ACHN (cell line): ENCODE measurements at regions not wholly inside any gene's neighbourhood (a gene's known extent, or its start where the extent isn't known, plus 50 kb on each side); places are given as distances from the start of the nearest gene placed in this dataset.

Experiments used
- DNase-seq: peaks from one replicate; pipeline ENCODE4 v3.0.0-alpha.2; 2015
- in situ Hi-C: cut with HindIII; loops from 2 replicates; pipeline ENCODE4 v1.10.0; 2017; ENCODE audit warnings: low sequenced_read_pairs, low pct_ligation_motif_present, low pct_unique_long_range_greater_than_20kb

DNA sequence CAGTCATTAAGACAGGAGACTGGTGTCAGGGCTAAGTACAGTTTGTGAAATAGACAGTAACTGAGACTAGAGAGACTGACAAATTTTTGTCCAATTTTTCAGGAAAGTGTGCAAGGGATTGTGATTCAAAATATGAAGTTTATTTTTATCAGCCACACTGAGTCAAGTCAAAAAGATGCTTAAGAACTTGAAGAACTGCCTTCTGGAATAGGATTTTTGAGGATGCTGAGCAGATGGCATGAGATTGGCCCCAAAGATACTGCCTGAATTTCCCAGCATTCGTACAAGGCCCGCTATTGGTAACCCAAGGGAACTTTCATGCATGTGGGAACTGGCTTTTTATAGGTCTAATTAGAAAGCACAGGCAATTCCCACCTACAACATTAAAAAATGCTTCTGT, 610.0 kb downstream of the LMO4 start:
- in situ Hi-C loops, result no loop called here
- DNase-seq, result no peak

- DNase-seq, result no peak
- in situ Hi-C loops, result no loop called here
These were observed 610.8 kb downstream of the LMO4 start for GRCh38 chr1:87939444-87939843.

DNA sequence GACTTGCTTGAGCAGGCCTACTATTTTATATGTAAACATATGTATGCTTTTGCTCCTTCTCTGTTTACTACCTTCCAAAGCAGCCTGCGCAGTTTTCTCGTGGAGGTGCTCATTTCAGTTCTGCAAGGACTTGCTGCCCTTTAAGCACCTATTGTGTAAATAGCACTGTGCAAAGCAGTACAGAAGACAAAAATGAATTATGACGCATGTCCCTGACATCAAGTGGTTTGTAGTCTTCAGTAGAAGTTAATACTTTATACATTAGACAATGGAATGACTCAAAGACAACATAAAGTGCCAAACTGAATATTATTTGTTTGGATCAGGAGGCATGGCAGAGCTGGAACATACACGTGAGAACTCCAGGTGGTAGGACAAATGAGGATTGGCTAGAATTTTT, 611.7 kb downstream of the LMO4 start:
- in situ Hi-C loops, result no loop called here

DNA sequence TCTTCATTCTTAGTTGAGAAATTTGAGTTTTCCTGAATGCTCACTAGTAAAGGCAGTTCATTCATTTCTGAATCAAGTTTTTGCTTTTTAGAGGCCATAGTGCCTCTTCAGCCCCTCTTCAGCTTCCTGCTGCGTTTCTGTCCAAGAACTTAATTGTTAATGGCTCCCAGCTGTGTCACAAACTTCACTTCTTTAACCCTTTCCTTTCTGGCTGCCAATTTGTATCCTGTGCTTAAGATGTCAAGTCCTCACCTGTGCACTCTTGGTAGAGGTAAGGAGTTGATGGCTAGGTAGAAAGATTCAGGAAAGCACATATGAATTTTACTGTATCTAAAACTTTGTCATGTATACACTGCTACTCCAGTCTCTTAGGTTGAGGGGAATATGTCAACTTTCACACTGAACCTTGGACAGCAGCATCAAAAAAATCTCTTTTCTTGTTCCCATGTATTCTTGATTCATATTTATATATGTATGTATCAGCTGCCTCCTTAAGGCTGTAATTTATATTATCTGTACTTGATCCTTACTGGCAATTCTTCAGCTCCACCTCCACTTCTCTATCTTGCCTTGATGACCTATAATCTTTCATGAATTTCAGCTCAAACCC, 612.8 kb downstream of the LMO4 start:
- in situ Hi-C loops, result no loop called here
- no peak for DNase-seq

More for the DNA sequence above, 611.7 kb downstream of the LMO4 start:
- no peak for DNase-seq

GRCh38 chr1:87942165-87942564, 613.5 kb downstream of the LMO4 start:
- DNase-seq, result no peak
- in situ Hi-C loops, result no loop called here

DNA sequence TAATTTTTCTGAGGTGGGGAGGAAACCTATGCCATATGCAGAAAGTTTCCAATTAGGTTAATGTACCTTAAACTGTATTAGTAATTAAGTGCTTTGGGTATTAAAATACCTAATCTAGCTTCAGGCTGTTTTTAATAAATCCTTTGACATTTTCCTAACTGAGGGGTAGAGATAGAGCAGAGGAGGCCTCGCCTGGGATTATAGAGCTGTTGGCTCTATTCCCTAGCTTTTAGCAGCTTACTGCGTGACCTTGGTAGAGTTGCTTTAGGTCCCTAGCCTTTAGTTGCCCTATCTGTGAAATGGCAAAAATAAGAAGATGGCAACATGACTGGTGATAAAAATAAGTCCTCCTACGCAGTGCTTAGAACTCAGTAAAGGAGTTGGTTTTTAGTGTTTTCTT, 621.0 kb downstream of the LMO4 start:
- DNase-seq, result no peak
- in situ Hi-C loops, result no loop called here

GRCh38 chr1:87950369-87950768, 621.7 kb downstream of the LMO4 start:
- no peak for DNase-seq
- in situ Hi-C loops, result no loop called here

DNA sequence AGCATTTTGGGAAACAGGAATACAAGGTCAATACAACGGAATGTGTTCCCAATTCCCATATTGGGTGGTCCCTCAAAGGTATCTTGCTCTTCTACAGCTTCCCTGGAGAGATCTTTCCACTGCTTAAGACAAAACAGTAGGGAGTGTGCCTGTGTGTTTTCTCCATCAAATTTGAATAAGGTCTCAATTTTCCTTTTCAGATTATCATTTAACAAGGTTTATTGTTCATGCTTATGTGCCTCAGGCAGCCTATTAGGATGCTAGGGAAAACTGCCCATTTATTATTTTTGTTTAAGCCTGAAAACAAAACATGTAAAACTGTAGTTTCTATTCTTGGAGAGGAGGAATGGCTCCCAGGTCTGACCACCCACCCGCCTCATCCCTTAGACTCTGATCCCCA, 622.7 kb downstream of the LMO4 start:
- DNase-seq, result no peak
- in situ Hi-C loops, result no loop called here

DNA sequence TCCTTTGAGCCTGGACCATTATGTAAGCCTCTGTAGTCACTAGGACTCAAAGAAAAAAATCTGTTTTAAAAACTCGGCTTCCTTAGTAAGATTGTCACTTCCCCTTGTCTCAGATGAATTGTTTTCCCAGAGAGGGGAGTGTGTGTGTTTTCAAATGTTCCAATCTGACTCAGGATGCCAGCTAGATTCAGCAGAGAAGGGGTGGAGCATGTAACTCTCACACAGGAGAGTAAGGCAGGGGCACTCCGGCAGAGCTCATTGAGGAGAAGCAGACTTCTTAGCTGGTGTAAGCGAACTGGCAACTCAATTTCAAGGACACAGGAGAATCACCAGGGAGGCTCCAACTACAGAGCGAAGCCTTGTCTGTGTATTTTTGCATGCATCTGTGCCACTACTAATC, 623.2 kb downstream of the LMO4 start:
- in situ Hi-C loops, result no loop called here

GRCh38 chr1:87953121-87953520, 624.4 kb downstream of the LMO4 start:
- no peak for DNase-seq
- in situ Hi-C loops, result no loop called here

More for the DNA sequence above, 623.2 kb downstream of the LMO4 start:
- no peak for DNase-seq

DNA sequence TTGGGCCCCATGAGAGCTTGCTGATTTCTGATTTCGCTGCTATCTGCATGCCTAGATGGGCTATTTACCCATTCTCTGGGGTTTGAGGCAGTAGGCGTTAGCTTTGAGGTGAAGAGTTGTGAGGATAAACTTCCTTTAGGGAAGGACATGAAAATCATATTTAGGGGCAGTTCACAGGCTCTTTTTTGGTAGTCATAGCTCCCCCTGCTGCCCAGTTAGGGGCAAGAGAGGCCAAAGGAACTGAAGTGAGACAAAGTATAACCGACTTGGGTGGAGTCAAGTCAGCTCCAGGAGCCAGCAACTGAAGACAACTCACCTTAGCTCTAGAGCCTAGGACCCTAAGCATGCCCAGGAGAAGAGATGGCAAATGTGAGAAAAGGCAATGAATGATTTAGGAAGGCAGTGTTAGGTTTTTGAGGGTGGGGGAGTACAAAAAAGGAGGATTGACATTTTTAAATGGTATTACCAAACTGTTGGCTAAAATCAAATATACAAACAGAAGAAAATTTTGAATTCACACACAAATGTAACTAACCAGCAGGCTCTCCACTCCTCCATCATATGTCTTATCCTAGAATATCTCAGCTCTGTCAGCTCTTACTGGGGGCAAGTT, 625.2 kb downstream of the LMO4 start:
- in situ Hi-C loops, result no loop called here
- DNase-seq, result peak; percentile 72

GRCh38 chr1:87955038-87955437, 626.4 kb downstream of the LMO4 start:
- in situ Hi-C loops, result no loop called here
- DNase-seq, result no peak

DNA sequence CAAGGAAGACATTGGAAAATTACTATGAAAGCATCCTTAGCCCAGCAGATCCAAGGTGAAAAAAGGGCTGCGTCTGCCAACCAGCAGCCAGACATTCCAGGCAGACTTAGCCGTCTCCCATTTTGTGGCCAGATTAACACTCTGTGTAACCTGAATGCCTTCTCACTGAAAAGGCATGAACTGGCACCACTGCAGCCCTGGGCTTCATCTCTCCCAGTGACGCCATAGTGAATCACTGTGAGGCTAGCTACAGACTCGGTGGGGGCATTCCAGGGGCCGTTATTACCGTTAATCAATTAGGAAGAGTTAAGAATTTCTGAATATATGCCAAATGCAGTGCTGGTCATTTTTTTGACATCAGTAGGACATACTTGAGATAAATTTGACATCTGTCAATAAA, 627.4 kb downstream of the LMO4 start:
- peak; percentile 94 for DNase-seq
- in situ Hi-C loops, result no loop called here

- in situ Hi-C loops, result no loop called here
- DNase-seq, result peak; percentile 1
These were observed 628.1 kb downstream of the LMO4 start for GRCh38 chr1:87956750-87957149.

DNA sequence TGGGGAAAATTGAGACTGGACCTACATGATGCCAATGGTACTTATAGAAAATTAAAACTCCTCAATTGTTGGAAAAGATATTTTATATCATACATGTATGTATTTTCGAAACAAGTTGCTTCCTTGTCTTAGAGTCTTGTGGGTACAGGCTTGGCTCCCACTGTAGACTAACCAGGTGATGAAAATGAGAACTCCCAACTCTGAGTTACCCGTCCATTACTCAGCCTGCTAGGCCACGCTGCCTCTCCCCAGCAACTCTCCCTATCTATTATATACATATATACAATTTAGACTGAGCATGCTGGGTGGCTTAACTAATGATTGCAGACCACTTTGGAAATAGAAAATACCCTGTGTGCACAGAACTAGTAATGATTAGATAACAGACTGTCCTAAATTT, 628.7 kb downstream of the LMO4 start:
- in situ Hi-C loops, result no loop called here

DNA sequence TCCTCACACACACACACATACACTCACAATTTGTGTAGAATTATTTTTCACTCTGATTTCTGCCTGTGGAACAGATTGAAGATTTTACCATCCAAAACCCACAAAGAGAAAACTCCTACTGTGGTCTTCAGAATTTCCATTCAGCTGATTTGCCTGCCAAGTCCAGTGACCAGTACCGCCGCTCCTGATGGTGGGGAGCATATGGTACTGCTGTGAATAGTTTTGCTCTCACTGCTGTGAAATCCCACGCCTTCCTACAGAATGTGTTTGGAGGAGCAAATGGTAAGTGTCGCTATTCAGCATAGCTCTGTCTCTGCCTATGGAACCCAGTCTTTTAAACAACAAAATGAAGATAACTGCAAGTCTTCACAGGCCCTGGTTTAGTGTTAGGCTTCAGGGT, 629.5 kb downstream of the LMO4 start:
- in situ Hi-C loops, result no loop called here

More for the DNA sequence above, 628.7 kb downstream of the LMO4 start:
- no peak for DNase-seq

GRCh38 chr1:87958716-87959115, 630.0 kb downstream of the LMO4 start:
- DNase-seq, result no peak
- in situ Hi-C loops, result no loop called here

More for the DNA sequence above, 629.5 kb downstream of the LMO4 start:
- DNase-seq, result no peak

DNA sequence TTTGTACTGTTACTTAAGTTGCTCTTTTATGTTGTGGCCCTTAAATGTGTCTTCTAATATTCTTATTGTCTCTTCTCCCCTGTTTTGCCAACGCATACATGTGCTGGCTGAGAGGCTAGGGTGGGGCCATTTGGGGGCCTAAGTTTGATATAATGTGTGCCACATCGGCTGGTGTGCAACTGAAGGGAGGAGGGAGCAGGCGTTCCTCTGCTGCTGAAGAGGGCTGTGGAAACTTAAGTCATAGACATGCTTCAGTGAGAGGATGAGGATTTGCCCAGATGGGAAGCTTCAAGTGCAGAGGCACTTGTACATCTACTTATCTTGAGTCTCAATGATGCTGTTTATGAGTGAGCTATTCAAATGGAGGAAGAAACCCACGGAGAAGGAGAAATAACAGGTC, 630.6 kb downstream of the LMO4 start:
- in situ Hi-C loops, result no loop called here
- no peak for DNase-seq

DNA sequence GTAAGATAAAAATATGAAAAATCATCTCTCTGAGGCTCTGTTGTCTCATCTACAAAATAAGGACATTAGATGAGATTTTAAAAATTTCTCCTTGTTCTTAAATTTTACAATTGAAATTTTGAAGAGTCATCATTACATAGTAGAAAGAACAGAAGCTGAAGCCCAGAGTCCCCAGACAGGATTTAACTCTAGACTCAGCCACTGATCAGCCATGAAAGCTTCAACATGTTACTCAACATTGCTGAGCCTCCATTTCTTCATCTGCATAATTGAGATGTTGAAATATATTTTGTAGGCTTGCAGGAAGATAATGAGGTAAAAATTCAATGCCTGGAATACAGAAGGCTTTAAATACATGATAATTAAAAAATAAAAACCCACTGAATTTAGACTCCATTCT, 633.3 kb downstream of the LMO4 start:
- in situ Hi-C loops, result no loop called here

DNA sequence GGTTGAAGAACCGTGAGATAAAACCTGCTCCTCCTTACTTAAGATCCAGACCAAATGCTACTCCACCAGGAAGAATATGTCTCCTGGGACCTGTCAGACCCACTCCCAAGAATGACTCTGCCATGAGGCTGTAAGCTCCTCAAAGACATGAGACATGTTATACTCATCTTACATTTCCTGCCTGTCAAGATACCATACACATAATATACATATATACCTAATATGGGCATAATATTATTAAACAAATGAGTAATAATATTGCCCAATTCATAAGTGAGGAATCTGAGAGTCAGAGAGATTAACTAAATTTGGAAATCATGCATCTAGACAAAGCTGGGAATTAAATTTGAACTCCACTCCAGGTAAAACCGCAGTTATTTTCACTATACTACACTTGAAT, 634.9 kb downstream of the LMO4 start:
- in situ Hi-C loops, result no loop called here
- DNase-seq, result no peak

More for the DNA sequence above, 633.3 kb downstream of the LMO4 start:
- DNase-seq, result no peak
